Liver (tissue), 8 donors: ENCODE measurements at regions not wholly inside any gene's neighbourhood (a gene's known extent, or its start where the extent isn't known, plus 50 kb on each side); places are given as distances from the start of the nearest gene placed in this dataset.

Experiments
- DNase-seq: peaks from one replicate; pipeline ENCODE4 v3.0.0-alpha.2; 2017; ENCODE audit warnings: low spot score
- H3K27ac ChIP-seq, 2 donors: one replicate each; pipeline ENCODE4 v1.7.0; 2013; ENCODE audit warnings: inconsistent platforms in 2 of 2, low read length in 2 of 2, control low read depth in 1 of 2, low read depth in 1 of 2, mild to moderate bottlenecking in 1 of 2
- H3K27me3 ChIP-seq, 4 donors: one replicate each; pipeline versions ENCODE4 v1.6.1 to v1.7.0; 2013; ENCODE audit warnings: low read length in 3 of 4, inconsistent platforms in 1 of 4, mild to moderate bottlenecking in 1 of 4, moderate library complexity in 1 of 4; ENCODE audit not compliant: control insufficient read depth in 4 of 4, insufficient read depth in 4 of 4
- H3K36me3 ChIP-seq, 4 donors: one replicate each; pipeline versions ENCODE4 v1.6.1 to v1.7.0; 2013; ENCODE audit warnings: low read length in 3 of 4, mild to moderate bottlenecking in 3 of 4, low read depth in 1 of 4, moderate library complexity in 1 of 4; ENCODE audit not compliant: control insufficient read depth in 4 of 4, insufficient read depth in 3 of 4
- H3K4me1 ChIP-seq, 4 donors: one replicate each; pipeline versions ENCODE4 v1.6.1 to v1.7.0; 2013; ENCODE audit warnings: low read length in 3 of 4, mild to moderate bottlenecking in 3 of 4, moderate library complexity in 1 of 4; ENCODE audit not compliant: control insufficient read depth in 4 of 4, insufficient read depth in 4 of 4
- H3K4me3 ChIP-seq, 3 donors: one replicate each; pipeline versions ENCODE4 v1.6.1 to v1.7.0; 2013; ENCODE audit warnings: low read length in 3 of 3, control low read depth in 1 of 3, low read depth in 1 of 3, mild to moderate bottlenecking in 1 of 3
- H3K9ac ChIP-seq, 2 donors: one replicate each; pipeline ENCODE4 v1.7.0; 2013; ENCODE audit warnings: low read length in 2 of 2, mild to moderate bottlenecking in 2 of 2, moderate library complexity in 2 of 2, control low read depth in 1 of 2, low read depth in 1 of 2
- H3K9me3 ChIP-seq, 4 donors: one replicate each; pipeline versions ENCODE4 v1.6.1 to v1.7.0; 2013; ENCODE audit warnings: low read length in 3 of 4; ENCODE audit not compliant: control insufficient read depth in 4 of 4
- ATF3 ChIP-seq: IDR thresholded peaks from 2 replicates; pipeline ENCODE4 v1.6.1; 2016; ENCODE audit warnings: antibody characterized with exemption
- CTCF ChIP-seq: fragments of 150-350 bp; IDR thresholded peaks from 2 replicates; pipeline ENCODE4 v1.5.1; 2017; ENCODE audit warnings: improper control_type of control experiment, low read depth, low read length; ENCODE audit not compliant: missing input control
- EGR1 ChIP-seq, 2 donors: IDR thresholded peaks; 2 replicates each; pipeline ENCODE4 v1.6.1; 2016 to 2018; ENCODE audit warnings: antibody characterized with exemption in 2 of 2, low read depth in 2 of 2
- FOXA1 ChIP-seq: IDR thresholded peaks from 2 replicates; pipeline ENCODE4 v1.6.1; 2016; ENCODE audit warnings: antibody characterized with exemption
- FOXA2 ChIP-seq: IDR thresholded peaks from 2 replicates; pipeline ENCODE4 v1.6.1; 2016; ENCODE audit warnings: antibody characterized with exemption
- GABPA ChIP-seq, 2 donors: IDR thresholded peaks in 1 of 2; conservative IDR thresholded peaks in 1 of 2; 2 replicates each; pipeline ENCODE4 v1.6.1; 2016; ENCODE audit warnings: antibody characterized with exemption in 2 of 2, mild to moderate bottlenecking in 1 of 2, moderate library complexity in 1 of 2
- HNF4A ChIP-seq, 2 donors: conservative IDR thresholded peaks; 2 replicates each; pipeline ENCODE4 v1.6.1; 2016; ENCODE audit warnings: antibody characterized with exemption in 2 of 2, mild to moderate bottlenecking in 2 of 2
- HNF4G ChIP-seq: IDR thresholded peaks from 2 replicates; pipeline ENCODE4 v1.6.1; 2016; ENCODE audit warnings: antibody characterized with exemption
- JUND ChIP-seq, 2 donors: IDR thresholded peaks; 2 replicates each; pipeline ENCODE4 v1.6.1; 2016; ENCODE audit warnings: antibody characterized with exemption in 2 of 2
- MAX ChIP-seq: IDR thresholded peaks from 2 replicates; pipeline ENCODE4 v1.6.1; 2016; ENCODE audit warnings: antibody characterized with exemption
- NR2F2 ChIP-seq: IDR thresholded peaks from 2 replicates; pipeline ENCODE4 v1.6.1; 2016; ENCODE audit warnings: antibody characterized with exemption
- RAD21 ChIP-seq, 2 donors: IDR thresholded peaks; 2 replicates each; pipeline ENCODE4 v1.6.1; 2016; ENCODE audit warnings: antibody characterized with exemption in 2 of 2, mild to moderate bottlenecking in 2 of 2
- REST ChIP-seq: IDR thresholded peaks from 2 replicates; pipeline ENCODE4 v1.6.1; 2016; ENCODE audit warnings: antibody characterized with exemption, mild to moderate bottlenecking
- RXRA ChIP-seq, 2 donors: IDR thresholded peaks; 2 replicates each; pipeline ENCODE4 v1.6.1; 2017 to 2018; ENCODE audit warnings: antibody characterized with exemption in 2 of 2, mild to moderate bottlenecking in 1 of 2
- SP1 ChIP-seq: IDR thresholded peaks from 2 replicates; pipeline ENCODE4 v1.6.1; 2018; ENCODE audit warnings: antibody characterized with exemption, mild to moderate bottlenecking
- TAF1 ChIP-seq: conservative IDR thresholded peaks from 2 replicates; pipeline ENCODE4 v1.6.1; 2016; ENCODE audit warnings: antibody characterized with exemption, mild to moderate bottlenecking
- YY1 ChIP-seq: IDR thresholded peaks from 2 replicates; pipeline ENCODE4 v1.6.1; 2016; ENCODE audit warnings: antibody characterized with exemption, mild to moderate bottlenecking
- ZBTB33 ChIP-seq: IDR thresholded peaks from 2 replicates; pipeline ENCODE4 v1.6.1; 2016; ENCODE audit warnings: antibody characterized with exemption
- WGBS: extraction: QIAGEN DNeasy Blood & Tissue Kit; methylation state at CpG from one replicate; pipeline ENCODE4 v1.1.7; 2013; 5-methylcytosine and 5-hydroxymethylcytosine counted together
- donor health status: healthy.
- donor health status: healthy.
- donor health status: healthy.
- donor health status: healthy.
- donor health status: healthy.

- H3K4me1 ChIP-seq = no peaks in the 10 kb centered on the region
- no peak for TF ChIP-seq GABPA (IDR thresholded peaks at IDR 0.05 in 1 of 2, conservative IDR thresholded peaks at IDR 0.05 in 1 of 2)
- no peak for TF ChIP-seq JUND (IDR thresholded peaks at IDR 0.05)
- TF ChIP-seq REST = no peak
- no peak for TF ChIP-seq SP1
- TF ChIP-seq ZBTB33 = no peak
- no peak for TF ChIP-seq NR2F2
- TF ChIP-seq CTCF = no peak
- no peak for TF ChIP-seq FOXA2
- TF ChIP-seq RXRA (IDR thresholded peaks at IDR 0.05) = no peak
- TF ChIP-seq TAF1 = no peak
- TF ChIP-seq RAD21 (IDR thresholded peaks at IDR 0.05) = no peak
- no peak for TF ChIP-seq YY1
- TF ChIP-seq ATF3 = no peak
- TF ChIP-seq HNF4A (conservative IDR thresholded peaks at IDR 0.05) = no peak
- TF ChIP-seq FOXA1 = no peak
- TF ChIP-seq HNF4G = no peak
- TF ChIP-seq MAX = no peak
- TF ChIP-seq EGR1 (IDR thresholded peaks at IDR 0.05; ENCODE audit: low read depth in 2 of 2) = no peak
- no peaks in the 10 kb centered on the region for H3K9me3 ChIP-seq
- DNase-seq = no peak
- 78% methylated on average over 4 of the region's 4 CpGs for WGBS
- H3K4me3 ChIP-seq = no peak overlapping the region
- no peak overlapping the region for H3K9ac ChIP-seq
- no peak overlapping the region for H3K27ac ChIP-seq
- no peaks in the 10 kb centered on the region for H3K36me3 ChIP-seq
- H3K27me3 ChIP-seq = peaks cover 0 to 4% (median 0%) of the 10 kb centered on the region in 4 donors
These were observed 70.4 kb downstream of the C3orf38 start for GRCh38 chr3:88220126-88220525.

GRCh38 chr3:88221726-88222125 is 72.0 kb downstream of the C3orf38 start:
- Histone ChIP-seq H3K9me3 (no peaks in the 10 kb centered on the region), H3K4me3 (no peak overlapping the region), H3K27ac (no peak overlapping the region), H3K9ac (no peak overlapping the region), H3K36me3 (no peaks in the 10 kb centered on the region), H3K4me1 (no peaks in the 10 kb centered on the region), H3K27me3 (no peaks in the 10 kb centered on the region)
- DNase-seq = no peak
- 83% methylated on average over 1 of the region's 1 CpG for WGBS
- no peak for TF ChIP-seq NR2F2
- TF ChIP-seq EGR1 (IDR thresholded peaks at IDR 0.05; ENCODE audit: low read depth in 2 of 2) = no peak
- no peak for TF ChIP-seq REST
- TF ChIP-seq FOXA2 = no peak
- no peak for TF ChIP-seq TAF1
- no peak for TF ChIP-seq RAD21 (IDR thresholded peaks at IDR 0.05)
- TF ChIP-seq JUND (IDR thresholded peaks at IDR 0.05) = no peak
- no peak for TF ChIP-seq GABPA (IDR thresholded peaks at IDR 0.05 in 1 of 2, conservative IDR thresholded peaks at IDR 0.05 in 1 of 2)
- no peak for TF ChIP-seq FOXA1
- no peak for TF ChIP-seq YY1
- TF ChIP-seq CTCF = no peak
- TF ChIP-seq HNF4G = no peak
- no peak for TF ChIP-seq RXRA (IDR thresholded peaks at IDR 0.05)
